H1 (cell line): ENCODE measurements at regions not wholly inside any gene's neighbourhood (a gene's known extent, or its start where the extent isn't known, plus 50 kb on each side); places are given as distances from the start of the nearest gene placed in this dataset.

Source experiments
- CTCF ChIA-PET: fragments of 300-600 bp; sonication (Branson Sonifier 250); formaldehyde crosslinking; loops from one replicate; lab custom pipeline; 2021; ENCODE audit not compliant: partially characterized antibody; lab: Charles Lee
- POLR2A ChIA-PET: fragments of 300-600 bp; sonication (Branson Sonifier 250); formaldehyde crosslinking; loops from one replicate; lab custom pipeline; 2021; ENCODE audit warnings: inconsistent platforms; ENCODE audit not compliant: partially characterized antibody; lab: Charles Lee
- DNase-seq, 2 experiments: peaks; one replicate each; pipeline versions ENCODE4 v3.0.0 to v3.0.0-alpha.2; 2010 to 2022; ENCODE audit warnings: low spot score in 2 of 2, low read depth in 1 of 2, mixed read lengths in 1 of 2
- FAIRE-seq: peaks from 2 replicates; lab custom pipeline; 2011; peaks lifted over from hg19 to GRCh38; lab: Jason Lieb, UNC
- H2AFZ ChIP-seq: 2 replicates; pipeline ENCODE4 v1.8.1; 2012; ENCODE audit warnings: low read length, inconsistent platforms
- H2AK5ac ChIP-seq: 2 replicates; pipeline ENCODE4 v1.6.1; 2013; ENCODE audit warnings: low read depth, low read length
- H2BK120ac ChIP-seq: replicated peaks from 2 replicates; pipeline ENCODE3; 2013; ENCODE audit warnings: low read depth, low read length, inconsistent platforms
- H2BK12ac ChIP-seq: 2 replicates; pipeline ENCODE4 v1.6.1; 2013; ENCODE audit warnings: low read depth, low read length
- H2BK15ac ChIP-seq: 2 replicates; pipeline ENCODE4 v1.6.1; 2013; ENCODE audit warnings: low read length
- H2BK20ac ChIP-seq: 2 replicates; pipeline ENCODE4 v1.6.1; 2013; ENCODE audit warnings: low read length
- H2BK5ac ChIP-seq: 2 replicates; pipeline ENCODE4 v1.6.1; 2013; ENCODE audit warnings: low read depth, low read length
- H3K14ac ChIP-seq: 2 replicates; pipeline ENCODE4 v1.6.1; 2013; ENCODE audit warnings: inconsistent platforms; ENCODE audit not compliant: insufficient read length
- H3K18ac ChIP-seq: 2 replicates; pipeline ENCODE4 v1.6.1; 2013; ENCODE audit warnings: low read length; ENCODE audit errors: extremely low read depth
- H3K23ac ChIP-seq: 2 replicates; pipeline ENCODE4 v1.6.1; 2013; ENCODE audit warnings: inconsistent platforms; ENCODE audit not compliant: insufficient read length
- H3K23me2 ChIP-seq: 2 replicates; pipeline ENCODE4 v1.6.1; 2013; ENCODE audit warnings: low read depth, low read length
- H3K27ac ChIP-seq: 2 replicates; pipeline ENCODE4 v1.6.1; 2011; ENCODE audit warnings: low read depth, low read length, inconsistent platforms
- H3K27me3 ChIP-seq, 4 experiments: replicated peaks in 1 of 4; 1 replicate in 1 of 4; 2 replicates in 3 of 4; pipeline versions ENCODE4 v1.6.1 to v1.8.1; 2011 to 2013; ENCODE audit warnings: low read length in 3 of 4, mild to moderate bottlenecking in 3 of 4, inconsistent platforms in 2 of 4, mixed read lengths in 2 of 4, moderate library complexity in 1 of 4; ENCODE audit not compliant: control insufficient read depth in 3 of 4, insufficient read depth in 3 of 4; ENCODE audit errors: extremely low read depth in 1 of 4
- H3K36me3 ChIP-seq, 4 experiments: 2 replicates each; pipeline versions ENCODE4 v1.6.1 to v1.8.1; 2011 to 2013; ENCODE audit warnings: mild to moderate bottlenecking in 4 of 4, low read length in 3 of 4, moderate library complexity in 2 of 4, control low read depth in 1 of 4, inconsistent platforms in 1 of 4; ENCODE audit not compliant: insufficient read depth in 4 of 4, control insufficient read depth in 2 of 4
- H3K4ac ChIP-seq: replicated peaks from 2 replicates; pipeline ENCODE3; 2013; ENCODE audit warnings: low read length, low read depth, mixed read lengths, inconsistent platforms; ENCODE audit not compliant: insufficient read length
- H3K4me1 ChIP-seq, 4 experiments: replicated peaks in 1 of 4; 1 replicate in 1 of 4; 2 replicates in 3 of 4; pipeline versions ENCODE4 v1.6.1 to v1.8.1; 2011 to 2013; ENCODE audit warnings: low read length in 3 of 4, inconsistent platforms in 2 of 4, mixed read lengths in 1 of 4; ENCODE audit not compliant: insufficient read depth in 4 of 4, control insufficient read depth in 3 of 4
- H3K4me2 ChIP-seq, 2 experiments: 2 replicates each; pipeline versions ENCODE4 v1.6.1 to v1.8.1; 2011 to 2013; ENCODE audit warnings: low read depth in 2 of 2, low read length in 2 of 2, control low read depth in 1 of 2, inconsistent platforms in 1 of 2, mild to moderate bottlenecking in 1 of 2; ENCODE audit not compliant: insufficient read depth in 1 of 2
- H3K4me3 ChIP-seq, 4 experiments: fragments of 200-600, 300-600 bp in 1 of 4; sonication (generic), shearing (Covaris generic), sonication (Bioruptor Twin) in 1 of 4; 2 replicates each; pipeline versions ENCODE4 v1.5.1 to v1.8.1; 2011 to 2016; ENCODE audit warnings: low read length in 4 of 4, low read depth in 3 of 4, control low read depth in 2 of 4, inconsistent platforms in 2 of 4, mild to moderate bottlenecking in 2 of 4, mixed read lengths in 1 of 4, moderate library complexity in 1 of 4; ENCODE audit not compliant: insufficient read depth in 2 of 4; ENCODE audit errors: extremely low read depth in 1 of 4
- H3K56ac ChIP-seq: replicated peaks from 2 replicates; pipeline ENCODE3; 2013; ENCODE audit warnings: low read depth, mild to moderate bottlenecking, mixed read lengths, low read length, inconsistent platforms; ENCODE audit not compliant: insufficient read length
- H3K79me1 ChIP-seq: 2 replicates; pipeline ENCODE4 v1.6.1; 2013; ENCODE audit warnings: low read depth, low read length, control low read depth
- H3K79me2 ChIP-seq, 2 experiments: 2 replicates each; pipeline versions ENCODE4 v1.6.1 to v1.8.1; 2012 to 2013; ENCODE audit warnings: low read length in 2 of 2, mild to moderate bottlenecking in 2 of 2, inconsistent platforms in 1 of 2; ENCODE audit not compliant: insufficient read depth in 2 of 2, control insufficient read depth in 1 of 2
- H3K9ac ChIP-seq, 4 experiments: replicated peaks in 1 of 4; 1 replicate in 1 of 4; 2 replicates in 3 of 4; pipeline versions ENCODE4 v1.6.1 to v1.8.1; 2011 to 2013; ENCODE audit warnings: low read depth in 3 of 4, low read length in 3 of 4, control low read depth in 2 of 4, mild to moderate bottlenecking in 2 of 4, moderate library complexity in 2 of 4, inconsistent platforms in 1 of 4; ENCODE audit errors: extremely low read depth in 1 of 4
- H3K9me3 ChIP-seq, 2 experiments: 2 replicates each; pipeline versions ENCODE4 v1.6.1 to v1.8.1; 2012 to 2013; ENCODE audit warnings: mild to moderate bottlenecking in 2 of 2, moderate library complexity in 2 of 2, control low read depth in 1 of 2, inconsistent platforms in 1 of 2, low read depth in 1 of 2, low read length in 1 of 2, mixed read lengths in 1 of 2; ENCODE audit not compliant: insufficient read depth in 2 of 2
- H4K20me1 ChIP-seq, 2 experiments: replicated peaks in 1 of 2; 2 replicates each; pipeline versions ENCODE3 to v1.8.1; 2011 to 2013; ENCODE audit warnings: inconsistent platforms in 2 of 2, low read length in 2 of 2, mild to moderate bottlenecking in 1 of 2; ENCODE audit not compliant: insufficient read depth in 2 of 2, control insufficient read depth in 1 of 2
- H4K5ac ChIP-seq: 2 replicates; pipeline ENCODE4 v1.6.1; 2013; ENCODE audit warnings: low read length, low read depth, mixed read lengths, inconsistent platforms; ENCODE audit not compliant: insufficient read length
- H4K8ac ChIP-seq: 2 replicates; pipeline ENCODE4 v1.8.0; 2013; ENCODE audit warnings: mild to moderate bottlenecking, moderate library complexity, low read length, inconsistent platforms; ENCODE audit not compliant: insufficient read depth; ENCODE audit errors: extremely low read depth
- H4K91ac ChIP-seq: replicated peaks from 2 replicates; pipeline ENCODE3; 2013; ENCODE audit warnings: low read length, mixed read lengths, inconsistent platforms; ENCODE audit not compliant: insufficient read length
- ATF2 ChIP-seq: IDR thresholded peaks from 2 replicates; pipeline ENCODE4 v1.6.1; 2012; ENCODE audit warnings: low read length, inconsistent platforms
- JUND ChIP-seq: IDR thresholded peaks from 2 replicates; pipeline ENCODE4 v1.6.1; 2011; ENCODE audit warnings: mild to moderate bottlenecking, improper control_type of control experiment, low read length
- SAP30 ChIP-seq: fragments of 300-600 bp; sonication (generic); IDR thresholded peaks from 2 replicates; pipeline ENCODE4 v1.7.1; 2012; ENCODE audit warnings: low read length, moderate library complexity, mild to moderate bottlenecking, inconsistent platforms; ENCODE audit not compliant: insufficient read depth, insufficient replicate concordance
- SP2 ChIP-seq: IDR thresholded peaks from 2 replicates; pipeline ENCODE4 v1.6.1; 2012; ENCODE audit warnings: mild to moderate bottlenecking, low read length, inconsistent platforms
- WGBS, 2 experiments: shearing (Covaris generic) in 1 of 2; methylation state at CpG; one replicate each; pipeline versions ENCODE4 v1.1.6 to v1.1.7; 2013 to 2015; ENCODE audit warnings: low lambda C conversion rate in 2 of 2, mixed read lengths in 2 of 2, inconsistent platforms in 1 of 2, low coverage in 1 of 2, missing lambda C conversion rate in 1 of 2; ENCODE audit not compliant: insufficient replicate concordance in 2 of 2, insufficient coverage in 1 of 2, insufficient read length in 1 of 2; ENCODE audit errors: extremely low coverage in 1 of 2, missing lambda C conversion rate in 1 of 2; 5-methylcytosine and 5-hydroxymethylcytosine counted together

DNA sequence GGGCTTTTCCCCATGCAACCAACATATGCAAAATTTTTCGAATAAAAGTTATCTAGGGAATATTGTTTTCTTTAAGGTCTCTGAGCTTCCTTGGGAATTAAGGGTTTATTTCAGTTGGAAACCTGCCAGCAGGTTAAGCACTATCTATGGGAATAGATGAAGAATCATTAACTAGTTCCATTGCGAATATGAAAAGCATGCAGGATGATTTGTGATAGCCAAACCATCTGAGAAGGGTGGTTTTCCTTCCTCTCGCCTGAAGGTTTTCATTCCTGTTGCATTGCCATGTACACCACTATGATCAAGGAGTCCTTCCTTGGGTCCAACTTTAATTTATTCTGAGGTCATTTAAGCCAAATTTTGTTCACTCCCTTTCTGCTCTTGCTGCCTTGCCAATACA, 184.9 kb downstream of the NR2F2 start:
- H3K18ac ChIP-seq, result no peak overlapping the region
- no peak overlapping the region for H2BK20ac ChIP-seq
- H3K4me2 ChIP-seq, result no peak overlapping the region
- no peak overlapping the region for H3K9ac ChIP-seq
- H2AK5ac ChIP-seq, result no peak overlapping the region
- DNase-seq (no peak), FAIRE-seq (no peak)
- H3K27me3 ChIP-seq, result no peaks in the 10 kb centered on the region
- H3K14ac ChIP-seq, result no peak overlapping the region
- CTCF ChIA-PET, result interaction anchor here (0.9 kb wide), 1 partner anchor 31 kb away, joined by 3 read pairs; no protein-coding TSS in a partner anchor
- no peak overlapping the region for H4K5ac ChIP-seq
- POLR2A ChIA-PET, result no interaction called here
- no peak overlapping the region for H2AFZ ChIP-seq
- H2BK5ac ChIP-seq, result no peak overlapping the region
- no peaks in the 10 kb centered on the region for H3K79me2 ChIP-seq
- no peak overlapping the region for H3K4ac ChIP-seq
- 83% methylated on average over 3 of the region's 3 CpGs; no CpG with 5 or more reads in 1 of the 2 experiments for WGBS, 2 experiments
- no peak overlapping the region for H2BK120ac ChIP-seq
- no peak overlapping the region for H3K4me3 ChIP-seq
- no peak overlapping the region for H3K27ac ChIP-seq
- no peaks in the 10 kb centered on the region for H3K79me1 ChIP-seq
- H2BK12ac ChIP-seq, result no peak overlapping the region
- no peak overlapping the region for H4K91ac ChIP-seq
- no peaks in the 10 kb centered on the region for H3K4me1 ChIP-seq
- H4K8ac ChIP-seq, result no peak overlapping the region
- no peak overlapping the region for H2BK15ac ChIP-seq
- no peaks in the 10 kb centered on the region for H4K20me1 ChIP-seq
- no peaks in the 10 kb centered on the region for H3K23me2 ChIP-seq
- H3K23ac ChIP-seq, result no peak overlapping the region
- no peaks in the 10 kb centered on the region for H3K9me3 ChIP-seq
- H3K56ac ChIP-seq, result no peak overlapping the region
- no peaks in the 10 kb centered on the region for H3K36me3 ChIP-seq
- TF ChIP-seq SAP30, result no peak
- no peak for TF ChIP-seq ATF2
- TF ChIP-seq JUND, result no peak
- TF ChIP-seq SP2, result no peak
- TF ChIP-seq, all 59 proteins: peak for 0
